ENCODE measurements at regions not wholly inside any gene's neighbourhood (a gene's known extent, or its start where the extent isn't known, plus 50 kb on each side); places are given as distances from the start of the nearest gene placed in this dataset.

DNA sequence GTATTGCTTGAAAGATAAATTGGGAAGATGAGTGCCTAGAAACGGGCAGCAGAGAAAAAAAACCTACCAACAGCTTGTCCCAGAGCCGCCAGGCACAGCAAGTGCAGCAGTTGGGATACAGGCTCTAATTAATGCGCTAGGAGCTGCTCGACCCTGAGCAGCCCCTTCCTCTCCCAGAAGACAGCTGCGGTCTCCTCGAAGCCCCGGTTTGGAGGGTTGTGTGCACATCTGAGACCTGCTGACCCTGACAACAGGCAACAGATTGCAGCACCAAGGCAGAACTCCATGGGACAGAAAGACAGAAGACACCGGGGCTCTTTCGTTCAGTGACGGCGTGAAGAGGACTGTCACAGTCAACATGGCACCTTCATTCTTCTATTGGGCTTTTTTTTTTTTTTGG lies 101.4 kb downstream of the TSEN15 start:
- Histone ChIP-seq H3K36me3 (ENCODE audit: control insufficient read depth in 2 of 2, insufficient read depth in 1 of 2, low read length in 2 of 2) (no peaks in the 10 kb centered on the region), H3K4me1 (ENCODE audit: control insufficient read depth, insufficient read depth, low read length) (peaks cover 2% of the 10 kb centered on the region; the same call in 1 of the 2 replicates), H3K9me3 (ENCODE audit: control insufficient read depth, insufficient read depth, low read depth, low read length) (no peaks in the 10 kb centered on the region), H3K4me3 (ENCODE audit: low read depth, low read length) (no peak overlapping the region), H3K27ac (ENCODE audit: extremely low read depth, low read depth, low read length) (no peak overlapping the region)
- TF ChIP-seq ZNF121 (tag by site-specific recombination; IDR thresholded peaks at IDR 0.05) (no peak), ZNF335 (tag by site-specific recombination; conservative IDR thresholded peaks at IDR 0.05) (no peak), TCF7L2 (IDR thresholded peaks at IDR 0.05; ENCODE audit: borderline replicate concordance, low read depth, low read length) (no peak), ZNF792 (tag by site-specific recombination; IDR thresholded peaks at IDR 0.05) (no peak), REPIN1 (tag by site-specific recombination; IDR thresholded peaks at IDR 0.05; ENCODE audit: low read depth) (no peak), ZNF501 (tag by site-specific recombination; IDR thresholded peaks at IDR 0.05) (no peak)
- TF ChIP-seq, protein P1, sequence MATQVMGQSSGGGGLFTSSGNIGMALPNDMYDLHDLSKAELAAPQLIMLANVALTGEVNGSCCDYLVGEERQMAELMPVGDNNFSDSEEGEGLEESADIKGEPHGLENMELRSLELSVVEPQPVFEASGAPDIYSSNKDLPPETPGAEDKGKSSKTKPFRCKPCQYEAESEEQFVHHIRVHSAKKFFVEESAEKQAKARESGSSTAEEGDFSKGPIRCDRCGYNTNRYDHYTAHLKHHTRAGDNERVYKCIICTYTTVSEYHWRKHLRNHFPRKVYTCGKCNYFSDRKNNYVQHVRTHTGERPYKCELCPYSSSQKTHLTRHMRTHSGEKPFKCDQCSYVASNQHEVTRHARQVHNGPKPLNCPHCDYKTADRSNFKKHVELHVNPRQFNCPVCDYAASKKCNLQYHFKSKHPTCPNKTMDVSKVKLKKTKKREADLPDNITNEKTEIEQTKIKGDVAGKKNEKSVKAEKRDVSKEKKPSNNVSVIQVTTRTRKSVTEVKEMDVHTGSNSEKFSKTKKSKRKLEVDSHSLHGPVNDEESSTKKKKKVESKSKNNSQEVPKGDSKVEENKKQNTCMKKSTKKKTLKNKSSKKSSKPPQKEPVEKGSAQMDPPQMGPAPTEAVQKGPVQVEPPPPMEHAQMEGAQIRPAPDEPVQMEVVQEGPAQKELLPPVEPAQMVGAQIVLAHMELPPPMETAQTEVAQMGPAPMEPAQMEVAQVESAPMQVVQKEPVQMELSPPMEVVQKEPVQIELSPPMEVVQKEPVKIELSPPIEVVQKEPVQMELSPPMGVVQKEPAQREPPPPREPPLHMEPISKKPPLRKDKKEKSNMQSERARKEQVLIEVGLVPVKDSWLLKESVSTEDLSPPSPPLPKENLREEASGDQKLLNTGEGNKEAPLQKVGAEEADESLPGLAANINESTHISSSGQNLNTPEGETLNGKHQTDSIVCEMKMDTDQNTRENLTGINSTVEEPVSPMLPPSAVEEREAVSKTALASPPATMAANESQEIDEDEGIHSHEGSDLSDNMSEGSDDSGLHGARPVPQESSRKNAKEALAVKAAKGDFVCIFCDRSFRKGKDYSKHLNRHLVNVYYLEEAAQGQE (tag by site-specific recombination; IDR thresholded peaks at IDR 0.05), result no peak
- POLR2A ChIA-PET, result no interaction called here
- CTCF ChIA-PET, result no interaction called here

DNA sequence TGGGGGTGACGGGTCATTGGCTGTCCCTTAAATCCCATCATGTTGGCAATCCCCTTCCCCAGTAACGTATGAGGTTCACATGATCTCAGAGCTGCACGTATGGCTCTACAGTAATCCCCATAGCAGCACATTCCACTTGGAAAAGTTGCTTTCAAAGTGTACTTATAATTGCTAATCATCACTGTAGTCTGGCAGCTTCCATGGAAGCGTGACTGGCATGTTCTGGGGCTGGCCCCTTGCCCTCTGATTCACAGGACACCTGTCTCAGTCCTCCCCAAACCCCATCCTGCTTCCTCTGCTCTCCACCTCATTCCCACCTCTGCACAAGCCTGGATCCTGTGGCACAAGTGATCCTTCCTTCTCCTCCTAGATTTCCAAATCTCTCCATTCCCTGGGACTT lies 102.2 kb downstream of the TSEN15 start:
- Histone ChIP-seq H3K4me3 (ENCODE audit: low read depth, low read length) (no peak overlapping the region), H3K36me3 (ENCODE audit: control insufficient read depth in 2 of 2, insufficient read depth in 1 of 2, low read length in 2 of 2) (no peaks in the 10 kb centered on the region), H3K27ac (ENCODE audit: extremely low read depth, low read depth, low read length) (no peak overlapping the region), H3K4me1 (ENCODE audit: control insufficient read depth, insufficient read depth, low read length) (peaks cover 2% of the 10 kb centered on the region; the same call in 1 of the 2 replicates), H3K9me3 (ENCODE audit: control insufficient read depth, insufficient read depth, low read depth, low read length) (no peaks in the 10 kb centered on the region)
- TF ChIP-seq ZNF501 (tag by site-specific recombination; IDR thresholded peaks at IDR 0.05) (no peak), OVOL3 (tag by site-specific recombination; IDR thresholded peaks at IDR 0.05) (no peak), ZFP41 (tag by site-specific recombination; IDR thresholded peaks at IDR 0.05; ENCODE audit: borderline replicate concordance) (no peak), ZNF670 (tag by site-specific recombination; IDR thresholded peaks at IDR 0.05; ENCODE audit: low read depth) (no peak), ZXDB (tag by site-specific recombination; IDR thresholded peaks at IDR 0.05) (no peak), ZNF785 (tag by site-specific recombination; IDR thresholded peaks at IDR 0.05) (no peak), ZNF777 (tag by site-specific recombination; IDR thresholded peaks at IDR 0.05; ENCODE audit: borderline replicate concordance) (no peak), KLF1 (tag by site-specific recombination; IDR thresholded peaks at IDR 0.05) (no peak), SALL2 (tag by site-specific recombination; IDR thresholded peaks at IDR 0.05; ENCODE audit: borderline replicate concordance) (no peak), ZNF48 (tag by site-specific recombination; IDR thresholded peaks at IDR 0.05) (no peak), ZNF223 (tag by site-specific recombination; IDR thresholded peaks at IDR 0.05) (no peak), ZNF248 (tag by site-specific recombination; IDR thresholded peaks at IDR 0.05) (no peak)
- TF ChIP-seq, protein P1 (tag by site-specific recombination; IDR thresholded peaks at IDR 0.05), result no peak
- POLR2A ChIA-PET, result no interaction called here
- CTCF ChIA-PET, result no interaction called here
